ENCODE measurements at regions not wholly inside any gene's neighbourhood (a gene's known extent, or its start where the extent isn't known, plus 50 kb on each side); places are given as distances from the start of the nearest gene placed in this dataset.
A peak's percentile ranks its signal among the peaks of the same experiment; 100 is the strongest.

DNA sequence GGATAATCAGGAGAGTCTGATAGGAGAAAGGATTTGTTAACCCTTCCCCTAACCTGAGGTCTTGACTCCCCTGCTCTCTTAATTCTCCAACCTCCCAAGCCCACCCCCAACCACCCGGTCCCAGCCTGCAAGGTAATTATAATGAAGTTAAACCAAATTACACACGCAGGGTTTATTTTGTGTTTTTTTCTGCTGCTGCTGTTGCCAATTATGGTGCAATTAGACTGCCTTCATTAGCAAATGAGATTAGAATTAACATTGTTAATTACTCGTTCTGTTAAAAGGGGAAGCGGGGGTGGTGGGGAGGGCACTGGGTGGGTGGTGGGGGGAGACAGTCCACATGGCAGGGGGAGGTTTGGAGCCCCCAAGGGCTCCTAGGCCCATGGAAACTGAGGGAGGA, 128.9 kb downstream of the CCT6B start:
- DNase-seq (ENCODE audit: extremely low read depth in 1 of 11, low read depth in 9 of 11, low spot score in 4 of 11), result no peak

DNA sequence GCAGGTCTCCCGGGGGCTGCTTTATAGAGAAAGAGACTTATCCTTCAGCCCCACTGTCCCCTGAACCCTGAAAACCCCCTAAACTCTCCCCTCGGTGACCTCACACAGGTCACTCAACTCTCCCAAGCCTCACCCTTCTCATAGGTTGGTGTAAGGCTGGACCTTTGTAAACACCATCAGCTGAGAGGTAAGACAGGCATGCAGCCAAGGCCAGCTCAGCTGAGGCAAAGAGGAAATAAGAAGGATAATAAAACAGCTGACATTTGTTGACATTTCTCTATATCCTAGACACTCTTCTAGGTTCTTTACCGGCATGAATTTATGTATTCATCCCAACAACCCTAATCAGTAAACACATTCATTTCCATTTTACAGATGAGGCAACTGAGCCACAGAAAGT, 134.3 kb downstream of the CCT6B start:
- no peak for DNase-seq (ENCODE audit: extremely low read depth in 1 of 11, low read depth in 9 of 11, low spot score in 4 of 11)

- no peak for DNase-seq (ENCODE audit: extremely low read depth in 1 of 11, low read depth in 9 of 11, low spot score in 4 of 11)
Observed at GRCh38 chr17:34826332-34826731, 134.9 kb downstream of the CCT6B start.

DNA sequence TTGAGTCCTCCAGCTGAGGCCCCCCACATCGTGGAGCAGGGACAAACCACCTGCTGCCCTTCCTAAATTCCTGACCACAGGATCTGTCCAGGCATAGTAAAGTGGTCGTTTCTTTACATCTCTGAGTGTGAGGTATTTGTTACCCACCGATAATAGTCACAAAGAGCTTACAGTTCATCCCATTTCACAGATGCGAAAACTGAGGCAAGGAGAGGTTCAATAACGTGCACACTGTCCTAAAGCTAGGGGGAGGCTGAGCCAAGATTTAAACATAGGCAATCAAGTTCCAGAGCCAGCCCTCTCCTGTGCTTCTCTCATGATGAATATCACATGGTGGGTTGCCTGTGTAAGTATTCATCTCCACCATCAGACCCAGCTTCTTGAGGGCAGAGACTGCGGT, 135.4 kb downstream of the CCT6B start:
- no peak for DNase-seq (ENCODE audit: extremely low read depth in 1 of 11, low read depth in 9 of 11, low spot score in 4 of 11)

GRCh38 chr17:34825102-34825501, 136.2 kb downstream of the CCT6B start:
- no peak for DNase-seq (ENCODE audit: extremely low read depth in 1 of 11, low read depth in 9 of 11, low spot score in 4 of 11)

DNA sequence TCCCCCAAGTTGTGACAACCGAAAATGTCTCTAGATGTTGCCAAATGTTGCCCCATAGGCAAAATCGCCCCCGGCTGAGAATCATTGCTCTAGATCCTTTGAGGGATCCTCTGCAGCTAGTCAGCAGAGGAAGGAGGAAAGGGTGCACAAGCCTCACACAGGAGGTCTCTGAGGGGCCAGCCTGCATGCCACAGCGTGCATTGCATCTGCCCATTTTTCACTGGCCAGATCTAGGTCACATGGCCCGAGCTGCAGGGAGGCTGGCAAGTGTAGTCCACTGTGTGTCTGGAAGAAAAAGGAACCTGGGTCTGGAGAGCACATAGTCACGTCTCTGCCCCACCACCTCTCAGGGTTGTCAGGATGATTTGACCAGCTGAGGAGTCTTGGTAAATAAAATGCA, 138.2 kb downstream of the CCT6B start:
- no peak for DNase-seq (ENCODE audit: extremely low read depth in 1 of 11, low read depth in 9 of 11, low spot score in 4 of 11)

- DNase-seq (ENCODE audit: extremely low read depth in 1 of 11, low read depth in 9 of 11, low spot score in 4 of 11), result no peak
Observed at GRCh38 chr17:34822007-34822739, 139.1 kb downstream of the CCT6B start.

DNA sequence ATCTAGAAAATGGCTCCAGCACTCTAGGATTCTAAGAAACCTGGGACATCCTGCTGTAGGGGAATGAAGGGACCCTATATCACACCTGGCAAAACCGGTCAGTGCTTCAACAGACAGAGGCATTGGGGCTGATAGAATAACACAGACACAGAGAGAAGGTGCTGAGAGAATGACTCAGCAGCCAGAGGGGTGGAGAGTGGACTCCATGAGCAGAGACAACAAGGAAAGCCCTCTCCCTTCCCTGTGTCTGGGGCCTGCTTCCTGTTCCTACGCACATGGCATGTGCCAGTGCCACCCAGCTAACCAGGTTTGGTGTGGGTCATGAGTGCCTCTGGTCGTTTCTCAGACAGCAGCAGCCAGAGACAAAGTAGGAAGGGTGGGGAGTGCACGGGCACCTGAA, 140.3 kb downstream of the CCT6B start:
- no peak for DNase-seq (ENCODE audit: extremely low read depth in 1 of 11, low read depth in 9 of 11, low spot score in 4 of 11)

DNA sequence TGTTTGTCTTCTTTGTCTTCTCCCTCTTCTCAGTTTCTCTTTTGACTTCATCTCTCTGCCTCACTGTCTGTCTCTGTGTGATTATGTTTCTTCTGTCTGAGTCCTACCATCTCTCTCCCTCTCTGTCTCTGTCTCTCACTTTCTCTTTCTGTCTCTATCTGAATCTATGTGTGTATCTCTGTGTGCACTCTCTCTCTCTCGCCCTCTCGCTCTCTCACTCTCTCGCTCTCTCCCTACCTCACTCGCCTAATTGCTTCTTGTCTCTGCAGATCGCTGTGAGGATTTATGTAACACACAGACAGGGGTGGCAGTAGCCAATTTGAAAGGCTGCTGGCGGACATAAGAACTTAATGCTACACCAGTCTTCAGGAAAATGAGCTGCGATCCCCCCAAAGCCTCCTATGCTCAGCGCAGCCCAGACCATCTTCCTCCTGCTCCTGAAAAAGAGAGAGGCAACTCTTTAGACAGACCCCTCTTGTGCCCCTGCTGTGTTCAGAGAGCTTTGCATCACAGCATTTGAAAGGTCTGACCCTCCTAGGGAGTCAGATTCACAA, 140.9 kb downstream of the CCT6B start:
- DNase-seq (ENCODE audit: extremely low read depth in 1 of 11, low read depth in 9 of 11, low spot score in 4 of 11), result no peak

DNA sequence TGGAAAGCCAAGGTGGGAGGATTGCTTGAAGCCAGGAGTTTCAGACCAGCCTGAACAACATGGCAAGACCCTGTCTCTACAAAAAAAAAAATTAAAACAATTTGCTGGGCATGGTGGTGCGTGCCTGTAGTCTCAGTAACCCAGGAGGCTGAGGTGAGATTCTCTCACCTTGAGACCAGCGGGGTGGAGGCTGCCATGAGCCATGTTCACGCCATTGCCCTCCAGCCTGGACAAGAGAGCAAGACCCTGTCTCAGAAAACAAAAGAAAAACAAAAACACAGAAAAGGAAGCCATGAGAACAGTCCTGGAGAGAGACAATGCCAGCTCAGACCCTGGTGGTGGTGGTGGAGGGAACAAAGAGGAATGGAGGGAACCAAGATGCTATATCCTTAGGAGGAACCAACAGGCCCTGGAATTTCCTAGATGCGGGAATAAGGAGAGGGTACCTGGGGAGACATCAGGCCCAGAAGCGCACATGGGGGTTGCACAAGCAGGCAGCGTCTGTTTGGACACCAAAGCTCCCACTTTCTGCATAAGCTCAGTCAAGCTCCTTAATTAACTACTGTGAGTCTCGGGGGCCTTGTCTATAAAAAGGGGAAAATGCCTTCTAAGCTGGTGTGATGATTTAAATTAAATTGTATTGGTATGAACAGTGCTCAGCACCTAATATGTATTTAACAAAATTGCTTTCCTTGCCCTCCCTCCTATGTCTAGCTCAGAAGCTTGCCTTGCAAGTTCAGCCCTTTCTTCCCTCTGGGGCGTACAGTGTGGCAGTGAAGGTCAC, 143.8 kb downstream of the CCT6B start:
- DNase-seq (ENCODE audit: extremely low read depth in 1 of 11, low read depth in 9 of 11, low spot score in 4 of 11), result no peak

DNA sequence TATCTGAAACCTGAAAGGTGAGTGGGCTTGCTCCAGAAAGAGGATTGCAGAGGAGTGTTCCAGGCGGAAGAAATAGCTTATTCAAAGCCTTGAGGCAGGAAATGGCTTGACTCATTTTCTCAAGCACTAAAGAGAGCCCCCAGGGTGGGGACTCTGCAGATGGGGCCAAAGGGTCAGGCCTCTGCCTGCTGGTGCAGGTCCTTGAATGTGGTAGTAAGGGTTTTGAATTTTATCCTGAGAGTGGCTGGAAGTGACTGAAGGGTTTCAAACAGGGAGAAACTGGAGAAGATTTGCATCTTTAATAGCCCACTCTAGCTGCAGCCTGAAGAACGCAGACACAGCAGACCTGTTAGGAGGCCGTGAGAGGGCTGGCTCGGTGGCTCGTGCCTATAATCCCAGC, 144.4 kb downstream of the CCT6B start:
- no peak for DNase-seq (ENCODE audit: extremely low read depth in 1 of 11, low read depth in 9 of 11, low spot score in 4 of 11)

DNA sequence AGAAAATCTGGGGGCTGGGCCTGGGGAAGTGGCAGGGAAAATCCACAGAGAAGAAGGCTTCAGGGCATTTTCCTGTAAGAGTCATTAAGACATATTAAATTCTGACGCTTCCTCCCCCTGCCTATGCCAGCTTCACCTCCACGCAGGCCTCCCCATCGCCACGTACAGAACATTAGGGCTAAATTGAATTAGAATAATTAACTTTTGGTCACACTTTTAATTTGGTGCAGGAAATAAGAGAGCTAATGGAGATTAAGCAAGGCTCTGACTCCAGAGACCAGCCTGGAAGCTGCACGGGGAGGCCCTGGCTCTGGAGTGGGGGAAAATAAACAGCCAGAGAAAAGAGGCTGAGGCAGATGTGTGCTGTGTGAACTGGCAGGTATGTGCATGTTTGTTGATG, 148.0 kb downstream of the CCT6B start:
- DNase-seq (ENCODE audit: extremely low read depth in 1 of 11, low read depth in 9 of 11, low spot score in 4 of 11), result no peak

- no peak for DNase-seq (ENCODE audit: extremely low read depth in 1 of 11, low read depth in 9 of 11, low spot score in 4 of 11)
Observed at GRCh38 chr17:34811561-34811960, 149.7 kb downstream of the CCT6B start.

DNA sequence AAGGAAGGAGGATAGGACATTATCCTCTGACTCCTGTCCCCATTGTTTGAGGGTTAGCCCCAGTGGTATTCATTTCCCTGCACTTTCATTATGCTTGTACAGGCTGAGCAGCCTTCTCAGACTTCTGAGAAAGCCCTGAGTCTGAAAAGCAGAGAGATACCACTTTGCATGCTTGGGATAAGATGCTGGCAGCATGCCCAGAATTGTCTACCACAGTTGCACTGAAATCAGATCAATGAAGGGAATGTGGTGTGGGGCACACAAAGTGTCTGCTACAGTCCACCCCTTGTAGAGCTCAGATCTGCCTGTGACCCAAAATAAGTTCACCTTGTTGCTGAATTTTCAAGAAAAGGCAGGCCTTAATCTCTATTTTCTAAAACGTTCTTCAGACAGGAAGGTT, 160.6 kb downstream of the CCT6B start:
- DNase-seq (ENCODE audit: extremely low read depth in 1 of 11, low read depth in 9 of 11, low spot score in 4 of 11), result no peak

- no peak for DNase-seq (ENCODE audit: extremely low read depth in 1 of 11, low read depth in 9 of 11, low spot score in 4 of 11)
Observed at GRCh38 chr17:34799751-34800150, 161.5 kb downstream of the CCT6B start.

DNA sequence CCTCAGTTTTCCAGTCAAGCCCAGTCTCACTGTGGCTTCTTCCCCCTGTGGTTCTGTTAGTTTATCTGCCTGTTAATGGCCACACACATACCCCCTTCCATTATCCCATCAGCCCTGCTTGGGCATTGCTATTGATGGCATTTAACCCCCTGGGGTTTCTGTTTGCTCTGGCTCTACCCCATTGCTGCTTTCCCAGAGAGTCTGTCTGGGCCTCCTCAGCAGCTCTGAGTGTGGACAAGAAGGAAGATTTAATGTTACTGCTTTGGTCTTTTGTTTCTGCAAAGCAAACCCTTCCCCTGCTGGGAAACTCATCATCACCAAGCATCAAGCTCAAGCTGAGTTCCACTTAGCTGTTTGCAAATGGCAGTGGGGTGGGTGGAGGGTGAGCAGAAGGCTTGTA, 162.7 kb downstream of the CCT6B start:
- no peak for DNase-seq (ENCODE audit: extremely low read depth in 1 of 11, low read depth in 9 of 11, low spot score in 4 of 11)

DNA sequence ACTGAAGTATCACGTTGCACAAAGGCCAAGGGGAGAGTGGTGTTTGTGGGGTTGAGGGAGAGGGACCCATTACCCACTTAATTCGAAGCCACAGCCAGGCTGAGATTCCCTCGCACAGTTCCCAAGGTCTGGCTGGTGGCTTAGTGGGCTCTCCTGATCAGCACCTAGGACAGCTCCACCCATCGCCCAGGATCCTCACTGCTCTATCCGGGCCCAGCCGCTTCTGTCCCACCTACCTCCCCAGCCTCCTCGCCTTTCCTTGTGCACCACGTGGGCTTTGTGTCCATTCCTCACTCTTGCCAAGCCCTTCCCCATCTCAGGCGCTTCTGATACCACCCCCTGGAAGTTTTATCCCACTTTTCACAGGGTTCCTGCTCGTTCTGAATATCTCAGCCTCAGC, 163.5 kb downstream of the CCT6B start:
- DNase-seq (ENCODE audit: extremely low read depth in 1 of 11, low read depth in 9 of 11, low spot score in 4 of 11), result peak; percentile 37 to 79 (median 60)

- DNase-seq (ENCODE audit: extremely low read depth in 1 of 11, low read depth in 9 of 11, low spot score in 4 of 11), result no peak
Observed at GRCh38 chr17:34793231-34793908, 167.9 kb downstream of the CCT6B start.

DNA sequence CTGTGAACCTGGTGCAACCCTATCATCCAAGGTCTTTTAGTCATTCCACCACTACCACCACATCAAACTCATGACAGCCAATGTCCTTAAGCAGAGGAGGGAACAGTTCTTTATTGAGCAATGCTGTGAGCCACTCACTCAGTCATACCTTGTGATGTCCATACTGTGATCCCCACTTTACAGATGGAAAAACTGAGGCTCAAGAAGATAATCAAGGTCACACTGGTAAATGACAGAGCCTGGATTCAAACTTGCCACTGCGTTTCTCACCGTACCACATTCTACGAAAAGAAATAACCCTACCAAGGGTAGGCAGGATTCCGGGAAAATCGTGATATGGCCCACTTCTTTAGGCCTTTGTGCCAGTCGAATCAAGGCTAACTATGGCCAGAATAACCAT, 172.6 kb downstream of the CCT6B start:
- DNase-seq (ENCODE audit: extremely low read depth in 1 of 11, low read depth in 9 of 11, low spot score in 4 of 11), result no peak

DNA sequence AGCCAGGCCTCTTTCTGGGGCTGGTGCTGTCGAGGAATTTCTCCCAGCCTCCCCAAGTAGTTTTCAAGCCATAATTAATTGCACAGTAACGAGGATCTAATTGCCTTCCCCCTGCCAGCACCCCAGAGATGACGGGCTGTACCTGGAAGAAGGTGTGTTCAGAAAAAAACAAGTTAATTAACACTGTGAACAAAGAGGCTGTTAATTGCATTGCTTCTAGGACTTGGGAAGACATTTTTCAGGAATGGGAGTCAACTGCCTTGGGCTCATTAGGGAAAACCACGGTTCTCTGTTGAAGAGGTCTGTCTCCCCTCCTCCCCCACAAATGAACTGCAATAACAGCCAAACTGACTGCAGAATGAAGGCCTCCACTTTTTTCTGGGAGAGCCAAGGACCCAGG, 176.7 kb downstream of the CCT6B start:
- DNase-seq (ENCODE audit: extremely low read depth in 1 of 11, low read depth in 9 of 11, low spot score in 4 of 11), result no peak

Measured in renal cortex interstitium (tissue), 11 donors.